GM18907 (cell line): ENCODE measurements at regions not wholly inside any gene's neighbourhood (a gene's known extent, or its start where the extent isn't known, plus 50 kb on each side); places are given as distances from the start of the nearest gene placed in this dataset.
A peak's percentile ranks its signal among the peaks of the same experiment; 100 is the strongest.
"Not testable (repeated sequence)": the region's sequence is repeated elsewhere in the genome, so short reads cannot be mapped to it uniquely, and the experiment has no call there.

ENCODE experiments used
- ATAC-seq: cut with Tn5 transposase; IDR thresholded peaks from one replicate; pipeline ENCODE4 v1.9.1; 2021; ENCODE audit warnings: mild to moderate bottlenecking, moderate library complexity; ENCODE audit not compliant: unreplicated experiment

- ATAC-seq: no peak
Measured at GRCh38 chr5:8831854-8832253, 714.0 kb downstream of the SEMA5A start.

DNA sequence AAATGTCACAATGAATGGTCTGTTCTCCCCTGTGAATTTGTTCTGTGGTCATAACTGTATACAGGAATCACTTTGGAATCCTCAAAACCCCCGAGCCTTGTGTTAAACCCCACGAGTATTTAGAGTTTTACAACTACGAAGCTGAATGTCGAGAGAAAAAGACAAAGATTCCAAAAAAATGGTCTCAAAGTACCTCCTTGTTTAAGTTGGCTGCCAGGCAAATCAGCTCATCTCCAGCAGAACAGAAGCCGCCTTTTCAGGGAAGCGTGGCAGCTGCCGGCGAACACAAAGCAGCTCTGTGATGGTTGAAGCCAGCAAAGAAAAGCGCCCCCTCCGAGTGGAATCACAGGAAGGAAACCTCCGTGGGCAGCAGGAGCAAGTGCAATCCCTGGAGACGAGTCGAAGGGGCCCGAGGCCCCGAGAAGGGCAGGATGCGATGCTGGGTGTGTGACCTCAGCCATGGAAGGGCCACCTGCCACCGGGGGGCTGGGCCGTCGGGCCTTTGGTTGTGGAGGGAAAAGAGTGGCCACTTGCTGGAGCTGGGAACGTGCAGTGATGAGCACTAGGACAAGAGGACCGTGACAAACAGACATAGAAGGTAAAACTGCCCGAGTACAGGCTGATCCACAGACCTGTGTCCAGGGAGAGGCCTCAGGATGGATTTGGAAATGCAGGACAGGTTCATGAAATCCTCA, 706.4 kb downstream of the SEMA5A start:
- ATAC-seq: no peak

DNA sequence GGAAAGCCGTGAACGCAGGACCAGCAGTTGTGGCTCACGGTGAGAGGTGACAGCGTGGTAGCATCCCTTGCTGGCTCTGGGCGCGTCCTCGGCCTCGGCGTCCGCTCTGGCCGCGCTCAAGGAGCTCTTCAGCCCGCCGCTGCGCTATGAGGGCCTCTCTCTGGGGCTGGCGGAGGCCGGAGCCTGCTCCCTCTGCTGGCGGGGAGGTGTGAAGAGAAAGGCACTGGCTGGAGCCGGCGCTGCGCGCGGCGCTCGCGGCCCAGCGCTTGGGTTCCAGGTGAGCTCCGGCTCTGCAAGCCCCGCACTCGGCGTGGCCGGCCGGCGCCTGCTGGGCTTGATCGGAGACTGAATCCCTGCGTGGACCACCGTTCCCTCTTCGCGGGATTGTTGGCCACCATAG, 705.6 kb downstream of the SEMA5A start:
- ATAC-seq: no peak

- not testable (repeated sequence) for ATAC-seq
Measured at GRCh38 chr5:8840746-8841145, 705.1 kb downstream of the SEMA5A start.

- no peak for ATAC-seq
Measured at GRCh38 chr5:8842971-8843551, 702.8 kb downstream of the SEMA5A start.

DNA sequence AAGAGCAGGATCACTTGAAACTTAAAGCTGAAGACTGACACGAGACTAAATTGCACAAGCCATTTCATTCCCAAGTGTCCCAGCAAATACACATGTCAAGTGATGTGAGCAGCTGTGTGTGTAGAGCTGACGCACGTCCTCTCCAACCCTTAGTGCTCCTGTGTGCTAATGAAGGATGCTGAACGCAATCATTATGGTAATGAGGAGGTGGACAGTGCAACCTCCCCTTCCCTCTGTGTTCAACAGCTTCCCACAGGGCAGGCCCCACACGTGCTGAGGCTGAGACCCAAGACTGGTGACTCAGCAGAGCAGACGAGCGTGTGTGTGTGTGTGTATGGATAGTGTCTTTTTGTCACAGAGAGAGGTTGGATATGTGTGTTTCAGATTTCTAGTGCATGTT, 702.1 kb downstream of the SEMA5A start:
- ATAC-seq: no peak

GRCh38 chr5:8844206-8844605, 701.7 kb downstream of the SEMA5A start:
- ATAC-seq: no peak

DNA sequence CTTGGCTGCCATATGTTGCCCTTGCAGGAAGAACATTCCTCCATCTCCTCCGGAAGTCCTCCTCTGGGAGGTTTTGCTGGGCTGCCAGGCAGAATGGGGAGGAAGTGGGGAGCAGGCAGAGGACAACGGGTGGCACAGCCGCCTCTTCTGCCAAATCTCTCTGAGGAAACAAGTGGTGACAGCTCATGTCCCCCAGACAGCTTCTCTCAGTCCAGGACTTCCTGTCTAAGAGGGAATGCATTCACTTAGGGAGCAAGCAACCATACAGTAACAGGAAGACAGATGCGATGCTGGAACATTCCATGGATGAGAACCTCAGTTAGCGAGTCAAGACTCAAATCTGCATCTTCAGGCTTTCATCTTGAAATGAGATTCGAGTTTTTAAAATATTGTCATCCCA, 701.0 kb downstream of the SEMA5A start:
- no peak for ATAC-seq

DNA sequence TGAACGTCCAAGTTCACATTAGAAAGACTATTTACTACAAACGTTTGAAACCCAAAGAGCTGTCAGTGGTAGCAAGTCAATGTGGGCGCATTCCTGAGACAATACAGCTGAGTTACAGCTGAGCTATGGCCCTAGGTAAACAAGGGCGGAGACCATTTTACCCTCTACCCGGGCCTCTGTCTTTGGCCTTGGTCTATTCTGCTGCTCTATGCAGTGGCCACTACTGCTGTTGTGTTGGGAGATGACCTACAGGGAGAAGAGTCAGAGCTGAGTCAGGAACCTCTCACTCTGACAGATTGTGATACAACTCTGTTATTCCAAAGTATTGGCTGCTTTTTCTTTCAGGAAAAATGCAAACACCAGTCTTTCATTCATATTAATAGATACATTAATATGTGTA, 700.6 kb downstream of the SEMA5A start:
- no peak for ATAC-seq

GRCh38 chr5:8848366-8848765, 697.5 kb downstream of the SEMA5A start:
- ATAC-seq: no peak

GRCh38 chr5:8848997-8849594, 696.8 kb downstream of the SEMA5A start:
- no peak for ATAC-seq

DNA sequence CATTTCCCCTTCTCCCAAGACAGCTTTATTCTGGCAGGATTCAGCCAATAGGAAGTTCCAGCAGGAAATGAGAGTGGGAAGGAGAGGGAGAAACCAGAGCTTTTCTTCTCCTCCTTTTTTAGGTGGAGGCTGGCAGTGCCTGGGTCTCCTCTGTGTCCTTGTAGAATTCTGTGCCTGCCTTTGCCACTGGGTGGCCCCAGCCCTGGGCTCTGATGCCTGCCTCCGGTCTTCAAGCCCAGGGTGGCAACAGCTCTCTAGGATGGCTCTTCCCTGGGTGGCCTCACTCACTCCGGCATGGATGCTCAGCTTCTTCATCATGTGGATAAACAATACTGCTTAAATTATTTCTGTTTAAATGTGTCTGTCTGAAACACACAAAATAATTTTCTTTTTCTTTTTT, 694.8 kb downstream of the SEMA5A start:
- ATAC-seq: no peak

DNA sequence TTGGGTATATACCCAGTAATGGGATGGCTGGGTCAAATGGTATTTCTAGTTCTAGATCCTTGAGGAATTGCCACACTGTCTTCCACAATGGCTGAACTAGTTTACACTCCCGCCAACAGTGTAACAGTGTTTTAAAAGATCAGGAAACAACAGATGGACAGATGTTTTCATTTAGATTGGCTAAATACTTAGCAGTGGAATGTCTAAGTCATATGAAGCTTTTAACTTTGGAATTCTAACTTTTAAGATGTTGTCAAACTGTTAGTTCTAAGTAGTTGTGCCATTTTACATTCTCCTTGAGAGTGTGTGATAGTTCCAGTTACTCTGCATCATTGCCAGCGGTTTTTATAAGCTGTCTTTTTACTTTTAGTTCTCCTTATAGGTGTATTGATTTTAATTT, 688.8 kb downstream of the SEMA5A start:
- no peak for ATAC-seq

- ATAC-seq: no peak
Measured at GRCh38 chr5:8861764-8862163, 684.1 kb downstream of the SEMA5A start.

GRCh38 chr5:8864053-8864452, 681.8 kb downstream of the SEMA5A start:
- peak; percentile 74 for ATAC-seq

DNA sequence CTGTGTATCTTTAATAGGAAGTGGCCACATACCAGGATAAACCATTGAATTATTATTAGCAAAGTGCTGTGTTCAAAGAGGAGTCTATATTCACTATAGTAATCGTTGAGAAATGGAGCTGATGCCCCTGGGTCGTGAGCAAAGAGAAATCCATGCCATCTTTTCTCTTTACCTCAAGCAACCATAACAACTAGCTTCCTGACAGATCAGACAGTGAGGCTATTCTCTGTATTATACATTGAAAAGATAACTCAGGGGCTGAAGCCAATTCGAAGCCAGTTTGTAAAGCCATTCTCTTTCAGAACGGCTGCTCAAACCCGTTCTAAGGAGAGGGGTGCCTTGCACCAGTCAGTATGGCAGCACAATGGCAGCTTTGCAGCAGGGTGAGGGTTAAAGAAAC, 680.6 kb downstream of the SEMA5A start:
- no peak for ATAC-seq

- no peak for ATAC-seq
Measured at GRCh38 chr5:8865686-8866374, 680.0 kb downstream of the SEMA5A start.

GRCh38 chr5:8868283-8868682, 677.6 kb downstream of the SEMA5A start:
- no peak for ATAC-seq

DNA sequence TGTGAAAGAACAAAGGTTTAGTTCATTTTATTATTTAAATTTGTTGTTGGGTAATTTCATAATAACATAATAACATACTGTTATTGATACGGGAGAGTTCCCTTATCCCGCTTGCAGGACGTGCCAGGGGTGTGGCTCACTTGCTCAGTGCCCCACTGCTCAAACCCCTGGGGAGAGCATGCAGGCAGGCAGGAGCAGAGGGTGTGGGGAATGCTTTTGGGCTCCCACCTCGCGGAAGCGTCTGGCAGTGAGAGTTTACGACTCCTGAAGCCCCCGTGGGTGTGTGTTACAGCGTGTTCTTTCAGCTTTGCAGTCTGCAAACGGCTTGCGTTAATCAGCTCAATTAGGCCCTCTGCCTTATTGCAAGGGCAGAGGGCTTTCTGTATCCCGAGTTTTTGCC, 675.9 kb downstream of the SEMA5A start:
- ATAC-seq: no peak

GRCh38 chr5:8870349-8870958, 675.4 kb downstream of the SEMA5A start:
- no peak for ATAC-seq

GRCh38 chr5:8870959-8871355, 674.9 kb downstream of the SEMA5A start:
- no peak for ATAC-seq

- ATAC-seq: no peak
Measured at GRCh38 chr5:8871446-8871845, 674.4 kb downstream of the SEMA5A start.
